ENCODE measurements at regions not wholly inside any gene's neighbourhood (a gene's known extent, or its start where the extent isn't known, plus 50 kb on each side); places are given as distances from the start of the nearest gene placed in this dataset.

- no peak for TF ChIP-seq POLR2AphosphoS5 (IDR thresholded peaks at IDR 0.05)
- no peak for TF ChIP-seq POLR2A (IDR thresholded peaks at IDR 0.05)
- TF ChIP-seq CTCF (IDR thresholded peaks at IDR 0.05) = no peak
Measured at GRCh38 chr2:37499113-37499512, 154.7 kb downstream of the QPCT start.

DNA sequence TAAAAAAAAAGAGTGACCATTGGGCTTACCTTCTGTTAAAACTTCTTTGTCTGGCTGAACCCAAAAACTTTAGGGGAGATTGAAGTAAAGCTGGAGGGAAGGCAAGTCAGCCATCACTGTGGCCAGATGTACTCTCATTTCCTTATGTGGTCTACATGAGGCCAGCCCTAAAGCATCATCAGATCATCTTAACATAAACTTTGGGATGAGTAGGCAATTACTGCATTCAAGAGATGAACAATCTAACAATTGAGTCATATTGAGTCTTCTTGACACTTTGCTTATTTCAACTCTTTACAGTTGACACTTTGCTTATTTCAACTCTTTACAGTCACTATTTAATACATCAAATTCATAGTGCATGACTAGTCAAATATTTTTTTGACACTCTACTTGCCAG is 155.6 kb downstream of the QPCT start:
- Histone ChIP-seq H3K27me3 (replicated peaks; ENCODE audit: insufficient read depth) (no peaks in the 10 kb centered on the region), H3K27ac (no peak overlapping the region), H3K36me3 (no peaks in the 10 kb centered on the region), H3K4me1 (replicated peaks) (no peaks in the 10 kb centered on the region), H3K4me3 (no peak overlapping the region), H3K9me3 (no peaks in the 10 kb centered on the region)
- no peak for TF ChIP-seq POLR2AphosphoS5 (IDR thresholded peaks at IDR 0.05)
- intact Hi-C loops (cut with DNase I) = no loop called here
- DNase-seq (ENCODE audit: low spot score) = no peak

More at GRCh38 chr2:37499113-37499512, 154.7 kb downstream of the QPCT start:
- Histone ChIP-seq H3K27me3 (replicated peaks; ENCODE audit: insufficient read depth) (no peaks in the 10 kb centered on the region), H3K27ac (no peak overlapping the region), H3K9me3 (no peaks in the 10 kb centered on the region), H3K4me1 (replicated peaks) (no peaks in the 10 kb centered on the region), H3K36me3 (no peaks in the 10 kb centered on the region), H3K4me3 (no peak overlapping the region)
- WGBS = 99% methylated on average over 3 of the region's 3 CpGs
- DNase-seq (ENCODE audit: low spot score) = no peak
- intact Hi-C loops (cut with DNase I) = no loop called here

DNA sequence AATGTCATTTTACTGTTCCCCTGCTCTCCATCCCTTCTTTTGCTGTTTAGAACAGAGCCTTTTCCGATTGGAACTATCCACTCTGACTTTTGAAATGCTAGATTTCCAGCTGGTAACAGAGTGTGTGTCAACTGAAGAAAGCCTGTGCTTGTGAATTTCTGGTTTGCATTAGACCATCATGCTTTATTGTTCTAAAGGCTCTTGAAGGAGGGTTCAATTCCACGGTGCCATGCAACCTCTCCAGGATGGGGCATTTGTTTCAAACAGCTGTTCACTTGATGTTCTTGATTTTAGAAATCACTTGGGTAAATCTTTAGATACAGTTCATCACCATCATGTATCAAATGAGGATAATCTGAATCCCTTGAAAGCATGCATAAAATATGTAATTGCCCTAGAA is 156.7 kb downstream of the QPCT start:
- TF ChIP-seq POLR2A (IDR thresholded peaks at IDR 0.05) (no peak), CTCF (IDR thresholded peaks at IDR 0.05) (no peak), POLR2AphosphoS5 (IDR thresholded peaks at IDR 0.05) (no peak)
- Histone ChIP-seq H3K4me3 (no peak overlapping the region), H3K27ac (no peak overlapping the region), H3K4me1 (replicated peaks) (no peaks in the 10 kb centered on the region), H3K36me3 (no peaks in the 10 kb centered on the region), H3K27me3 (replicated peaks; ENCODE audit: insufficient read depth) (no peaks in the 10 kb centered on the region), H3K9me3 (no peaks in the 10 kb centered on the region)
- no peak for DNase-seq (ENCODE audit: low spot score)
- 79% methylated on average over 2 of the region's 2 CpGs for WGBS
- intact Hi-C loops (cut with DNase I) = no loop called here

GRCh38 chr2:37506407-37507050 is 162.1 kb downstream of the QPCT start:
- no peaks in the 10 kb centered on the region for H3K27me3 ChIP-seq (replicated peaks; ENCODE audit: insufficient read depth)
- no peaks in the 10 kb centered on the region for H3K36me3 ChIP-seq
- no peak for DNase-seq (ENCODE audit: low spot score)
- no peak overlapping the region for H3K4me3 ChIP-seq
- no peak overlapping the region for H3K27ac ChIP-seq
- WGBS = 29% methylated on average over 5 of the region's 5 CpGs
- H3K9me3 ChIP-seq = no peaks in the 10 kb centered on the region
- TF ChIP-seq CTCF (IDR thresholded peaks at IDR 0.05) = no peak
- no peak for TF ChIP-seq POLR2A (IDR thresholded peaks at IDR 0.05)
- TF ChIP-seq POLR2AphosphoS5 (IDR thresholded peaks at IDR 0.05) = no peak
- intact Hi-C loops (cut with DNase I) = no loop called here
- H3K4me1 ChIP-seq (replicated peaks) = no peaks in the 10 kb centered on the region

DNA sequence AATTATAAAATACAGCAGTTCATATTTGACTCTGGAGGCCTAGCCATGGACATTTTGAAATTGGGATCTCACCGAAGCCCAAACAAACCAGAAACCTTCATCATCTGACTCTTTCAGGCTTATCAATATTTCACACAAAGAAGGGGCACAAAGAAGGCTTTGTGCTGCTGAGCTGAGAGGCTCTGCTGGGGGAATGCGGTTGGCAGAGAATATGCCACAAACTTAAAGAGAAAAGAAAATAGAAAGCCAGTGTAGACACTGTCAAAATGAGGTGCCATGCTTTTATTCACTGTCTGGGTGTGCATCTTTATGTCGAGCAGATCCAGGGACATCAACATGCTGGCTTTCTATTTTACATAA is 162.6 kb downstream of the QPCT start:
- DNase-seq (ENCODE audit: low spot score) = no peak
- TF ChIP-seq POLR2AphosphoS5 (IDR thresholded peaks at IDR 0.05) (no peak), CTCF (IDR thresholded peaks at IDR 0.05) (no peak)
- Histone ChIP-seq H3K27me3 (replicated peaks; ENCODE audit: insufficient read depth) (no peaks in the 10 kb centered on the region), H3K4me3 (no peak overlapping the region), H3K27ac (no peak overlapping the region), H3K9me3 (no peaks in the 10 kb centered on the region), H3K36me3 (no peaks in the 10 kb centered on the region), H3K4me1 (replicated peaks) (no peaks in the 10 kb centered on the region)
- WGBS = 46% methylated on average over 3 of the region's 3 CpGs
- intact Hi-C loops (cut with DNase I) = no loop called here
